Hindlimb muscle (tissue), 1 donor: ENCODE measurements at regions not wholly inside any gene's neighbourhood (a gene's known extent, or its start where the extent isn't known, plus 50 kb on each side); places are given as distances from the start of the nearest gene placed in this dataset.

Experiments used
- DNase-seq: peaks from one replicate; pipeline ENCODE4 v3.0.0-alpha.2; 2013

DNA sequence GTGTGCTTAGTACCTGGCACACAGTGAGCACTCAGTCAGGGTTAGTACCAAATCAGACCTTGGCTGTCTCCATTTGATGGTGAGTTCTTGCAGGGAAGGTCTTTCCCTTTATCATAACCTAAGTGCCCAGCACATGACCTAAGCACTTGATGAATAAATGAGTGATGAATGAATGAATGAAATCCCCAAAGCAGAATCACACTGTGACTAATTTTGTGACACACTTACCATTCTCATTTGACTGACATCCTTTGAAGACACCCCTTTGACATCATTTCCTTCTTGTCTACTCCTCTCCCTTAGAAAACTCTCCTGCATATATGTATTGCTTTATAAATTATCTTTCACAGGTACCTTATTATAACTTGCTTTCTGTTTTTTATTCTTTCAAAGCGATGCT, 130.2 kb upstream of the ELL2 start:
- DNase-seq, result no peak

DNA sequence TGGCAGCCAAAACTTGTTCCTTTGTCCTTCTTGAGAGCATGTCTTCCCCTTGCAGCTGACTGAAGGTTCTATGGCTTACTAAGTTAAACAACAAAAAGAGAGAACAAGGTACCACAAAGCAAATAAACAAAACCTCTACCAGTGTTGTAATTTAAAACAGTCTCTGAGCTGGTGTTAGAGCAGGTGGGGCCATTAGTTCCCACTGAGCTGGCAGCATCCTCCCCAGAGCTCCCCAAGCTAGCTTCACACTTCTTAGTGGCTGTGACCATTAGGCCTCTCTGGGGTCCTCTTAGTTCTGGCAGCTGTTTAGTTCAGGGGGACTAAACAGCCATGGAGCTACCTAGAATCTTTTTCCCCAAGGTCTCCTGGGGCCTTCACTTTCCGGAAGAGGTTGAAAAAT, 128.6 kb upstream of the ELL2 start:
- no peak for DNase-seq

DNA sequence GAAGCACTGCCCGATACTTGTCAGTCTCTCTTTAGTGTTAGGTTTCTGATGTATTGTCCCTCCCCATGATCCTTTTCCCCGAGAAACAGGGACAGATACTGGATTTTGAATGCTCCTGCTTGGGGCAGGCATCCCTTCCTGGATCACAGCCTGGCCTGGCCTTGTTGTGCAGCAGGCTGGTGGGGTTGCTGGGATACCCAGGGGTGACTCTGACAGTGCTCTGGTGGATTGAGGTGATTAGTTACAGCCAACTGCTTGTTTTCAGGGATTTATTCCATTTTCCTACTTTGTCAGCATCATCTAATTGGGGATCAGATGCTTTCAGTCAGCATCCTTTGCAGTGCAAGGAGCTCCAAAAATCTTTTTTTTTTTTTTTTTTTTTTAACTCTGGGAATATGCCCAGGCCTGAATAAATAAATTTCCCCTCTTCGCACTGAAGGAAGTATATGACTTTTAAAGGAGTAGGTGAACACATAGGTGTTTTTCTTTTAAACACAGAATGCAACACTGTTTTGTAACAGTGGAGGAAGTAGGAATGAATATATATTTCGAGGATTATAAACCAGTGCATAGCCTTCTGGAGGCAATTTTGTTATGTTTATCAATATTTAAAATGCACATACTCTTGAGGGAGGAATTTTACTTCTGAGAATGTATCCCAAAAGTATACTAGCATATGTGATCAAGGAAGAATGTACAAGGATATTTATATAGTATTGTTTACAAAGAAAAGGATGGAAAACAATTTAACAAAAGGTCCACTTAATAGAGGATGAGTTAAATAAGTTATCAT, 127.3 kb upstream of the ELL2 start:
- peak; percentile 8 for DNase-seq

GRCh38 chr5:96087939-96088338, 126.3 kb upstream of the ELL2 start:
- no peak for DNase-seq

DNA sequence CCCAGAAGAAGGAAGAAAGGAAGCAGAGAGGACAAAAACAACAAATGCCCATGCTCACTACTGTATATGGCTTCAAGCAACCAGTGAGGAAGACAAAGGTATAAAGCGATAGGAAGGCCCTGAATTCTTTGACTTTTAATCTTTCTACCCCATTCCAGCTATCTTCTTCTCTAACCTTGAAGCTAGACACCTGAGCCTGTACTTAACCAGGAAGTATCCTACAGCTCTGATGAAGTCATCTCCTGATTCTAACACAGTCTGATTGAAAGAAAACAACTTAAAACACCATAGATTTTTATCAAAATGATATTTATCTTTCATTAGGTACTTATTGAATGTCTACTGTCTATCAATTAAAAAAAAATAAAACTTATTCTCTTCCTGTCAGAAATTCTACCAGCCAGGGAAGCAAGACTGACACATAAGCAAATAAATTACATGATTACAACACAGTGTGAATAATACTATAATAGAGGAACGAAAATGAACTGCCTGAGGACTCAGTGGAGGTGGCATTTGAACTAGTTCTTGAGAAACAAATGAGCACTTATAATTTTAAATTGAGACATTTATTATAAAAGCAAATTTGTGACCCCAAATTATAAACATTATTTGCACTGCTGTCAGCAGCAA, 123.3 kb upstream of the ELL2 start:
- DNase-seq, result no peak

DNA sequence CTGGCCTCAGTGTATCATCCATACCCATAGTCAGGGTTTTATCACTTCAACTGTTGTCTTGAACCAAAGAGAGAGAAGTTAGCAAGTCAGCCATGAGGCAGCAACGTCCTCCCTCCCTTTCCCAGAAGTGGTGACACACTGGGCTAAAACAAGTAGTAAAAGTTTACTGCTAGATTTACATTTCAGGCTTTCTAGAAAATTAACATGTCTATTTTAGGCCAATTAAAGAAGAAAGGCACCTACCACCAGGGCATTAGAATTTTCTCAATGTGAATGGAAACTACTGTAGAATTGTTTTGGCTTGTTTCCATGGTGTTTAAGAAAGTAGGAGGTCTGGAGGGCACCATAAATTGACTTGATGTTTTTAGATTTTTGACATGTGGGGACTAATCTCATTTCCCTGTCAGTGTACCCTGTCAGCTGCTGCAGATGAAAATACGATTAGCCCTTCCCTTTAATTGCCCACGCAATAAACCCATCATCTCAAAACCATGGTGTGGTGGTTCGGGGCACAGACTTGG, 121.8 kb upstream of the ELL2 start:
- DNase-seq, result no peak

GRCh38 chr5:96081276-96081858, 119.7 kb upstream of the ELL2 start:
- no peak for DNase-seq

DNA sequence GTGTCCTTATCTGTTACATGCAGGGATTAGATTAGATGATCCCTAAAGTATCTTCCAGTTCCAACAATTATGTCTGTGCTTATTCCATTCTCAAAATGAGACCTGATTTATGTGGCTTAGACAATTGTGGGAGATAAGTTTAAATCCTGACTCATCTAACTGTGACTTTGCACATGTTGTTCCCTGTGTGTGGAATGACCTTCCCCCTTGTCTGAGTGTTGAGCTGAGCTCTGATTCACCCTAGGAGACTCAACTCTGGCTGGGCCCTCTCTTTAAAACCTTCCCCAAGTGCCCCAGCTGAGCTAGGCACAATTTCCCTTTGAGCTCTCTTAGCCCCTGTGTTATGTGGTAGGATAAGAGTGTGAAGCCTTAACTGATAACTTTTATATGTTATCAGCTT, 118.9 kb upstream of the ELL2 start:
- DNase-seq, result no peak

DNA sequence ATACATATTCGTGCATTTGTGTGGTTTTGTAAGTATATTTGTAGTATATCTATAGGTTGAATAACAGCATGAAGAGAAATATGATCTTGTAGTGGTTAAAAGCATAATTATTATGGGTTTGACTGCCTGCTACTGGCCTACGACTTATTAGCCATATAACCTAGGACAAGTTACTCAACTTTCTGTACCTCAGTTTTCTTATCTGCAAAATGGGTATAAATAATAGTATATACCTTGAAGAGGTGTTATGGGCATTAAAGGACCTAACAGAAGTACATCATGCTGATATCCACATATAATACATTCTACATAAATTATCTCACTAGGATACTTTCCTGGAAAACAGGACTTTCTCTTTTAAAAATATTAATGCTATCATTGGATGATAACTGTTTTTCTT, 118.3 kb upstream of the ELL2 start:
- no peak for DNase-seq

DNA sequence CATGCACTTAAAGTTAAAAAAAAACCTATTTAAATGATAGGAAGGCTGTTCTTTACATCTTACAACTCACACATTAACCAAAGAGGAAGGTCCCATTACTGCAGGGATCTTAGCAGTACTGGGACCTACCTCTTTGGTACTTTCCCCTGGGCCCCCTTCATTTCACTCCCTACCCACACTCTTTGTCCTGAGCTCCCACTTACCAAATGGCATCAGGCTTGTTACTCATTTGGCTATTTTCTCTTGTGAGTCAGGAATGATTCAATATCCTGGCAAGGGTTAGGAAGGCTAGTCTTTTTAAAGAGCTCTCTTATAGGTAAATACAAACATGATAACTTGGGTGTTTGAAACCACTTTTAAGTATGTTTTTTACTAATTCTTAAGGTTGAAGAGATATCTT, 117.4 kb upstream of the ELL2 start:
- DNase-seq, result no peak

DNA sequence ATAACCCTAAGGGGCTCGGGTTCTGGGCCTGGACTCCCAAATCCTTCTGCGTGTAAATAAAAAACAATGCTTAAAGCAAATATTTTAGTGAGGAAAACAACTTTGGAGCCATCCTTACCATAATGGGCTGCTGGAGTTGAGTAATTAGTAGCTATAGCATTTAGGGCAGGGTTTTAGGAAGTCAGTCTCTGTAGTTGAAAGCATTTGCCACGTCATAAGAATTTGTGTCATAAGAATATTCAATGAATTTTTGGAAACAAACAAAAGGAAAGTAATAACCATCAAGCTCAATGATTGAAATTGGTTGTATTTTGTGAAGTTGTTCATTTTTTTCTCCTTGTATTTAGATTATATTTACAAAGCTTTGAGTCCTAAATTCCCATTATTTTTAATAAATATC, 114.8 kb upstream of the ELL2 start:
- DNase-seq, result no peak

GRCh38 chr5:96075579-96076289, 114.1 kb upstream of the ELL2 start:
- DNase-seq, result no peak

GRCh38 chr5:96074870-96075269, 113.2 kb upstream of the ELL2 start:
- no peak for DNase-seq

DNA sequence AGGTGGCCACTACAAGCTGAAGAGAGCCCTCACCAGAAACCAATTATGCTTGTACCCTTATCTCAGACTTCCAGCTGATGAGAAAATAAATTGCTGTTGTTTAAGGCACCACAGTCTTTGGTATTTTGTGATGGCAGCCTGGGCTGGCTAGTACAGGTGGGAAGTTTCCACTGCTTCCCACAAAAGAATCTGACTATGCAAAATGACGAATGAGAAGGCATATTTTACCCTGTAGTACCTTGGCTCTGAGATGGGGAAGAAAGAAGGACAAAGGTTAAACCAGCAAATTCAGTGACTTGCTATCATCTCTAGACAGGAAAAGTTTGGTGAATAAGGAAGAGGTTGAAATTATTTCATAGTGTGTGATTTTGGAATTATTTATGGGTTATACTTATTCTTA, 112.8 kb upstream of the ELL2 start:
- DNase-seq, result no peak

DNA sequence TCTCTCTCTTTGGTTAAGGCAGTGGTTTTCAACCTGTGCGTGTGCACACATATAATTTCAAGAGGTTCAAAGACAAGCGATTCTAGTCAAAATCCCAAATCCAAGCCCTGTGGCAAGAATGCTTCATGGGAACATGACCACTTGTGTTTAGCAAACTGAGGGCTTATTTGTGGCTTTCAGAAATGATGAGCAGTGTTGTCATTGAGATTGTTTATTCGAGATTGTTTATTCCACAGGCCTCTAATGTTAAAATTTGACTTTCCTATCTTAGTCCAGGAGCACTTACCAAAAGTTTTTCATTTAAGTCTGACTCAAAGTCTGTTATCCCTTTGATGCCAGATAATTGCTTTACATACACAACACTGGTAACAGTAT, 111.1 kb upstream of the ELL2 start:
- DNase-seq, result no peak

GRCh38 chr5:96072138-96072790, 110.6 kb upstream of the ELL2 start:
- no peak for DNase-seq

GRCh38 chr5:96070622-96071225, 109.1 kb upstream of the ELL2 start:
- DNase-seq, result no peak

GRCh38 chr5:96067894-96068614, 106.4 kb upstream of the ELL2 start:
- no peak for DNase-seq

DNA sequence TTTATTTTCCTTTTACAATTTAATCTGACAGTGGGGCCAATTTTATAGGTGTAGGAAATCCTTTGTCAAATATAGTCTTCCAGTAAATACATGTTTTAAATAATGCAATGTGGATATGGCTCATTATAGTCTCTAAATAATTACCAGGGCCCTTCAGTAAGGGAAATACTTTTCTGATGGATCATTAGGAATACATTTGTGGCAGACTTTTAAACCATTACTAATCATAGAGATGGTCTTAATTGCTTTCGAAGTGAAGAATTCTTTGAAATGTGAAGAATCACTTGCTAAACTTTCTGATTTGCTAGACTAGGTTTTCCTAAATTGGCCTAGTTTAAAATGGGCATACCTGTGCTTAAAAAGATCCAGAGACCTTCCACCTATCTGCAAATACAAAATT, 105.6 kb upstream of the ELL2 start:
- DNase-seq, result no peak

- no peak for DNase-seq
These were observed 104.7 kb upstream of the ELL2 start for GRCh38 chr5:96066386-96066719.

DNA sequence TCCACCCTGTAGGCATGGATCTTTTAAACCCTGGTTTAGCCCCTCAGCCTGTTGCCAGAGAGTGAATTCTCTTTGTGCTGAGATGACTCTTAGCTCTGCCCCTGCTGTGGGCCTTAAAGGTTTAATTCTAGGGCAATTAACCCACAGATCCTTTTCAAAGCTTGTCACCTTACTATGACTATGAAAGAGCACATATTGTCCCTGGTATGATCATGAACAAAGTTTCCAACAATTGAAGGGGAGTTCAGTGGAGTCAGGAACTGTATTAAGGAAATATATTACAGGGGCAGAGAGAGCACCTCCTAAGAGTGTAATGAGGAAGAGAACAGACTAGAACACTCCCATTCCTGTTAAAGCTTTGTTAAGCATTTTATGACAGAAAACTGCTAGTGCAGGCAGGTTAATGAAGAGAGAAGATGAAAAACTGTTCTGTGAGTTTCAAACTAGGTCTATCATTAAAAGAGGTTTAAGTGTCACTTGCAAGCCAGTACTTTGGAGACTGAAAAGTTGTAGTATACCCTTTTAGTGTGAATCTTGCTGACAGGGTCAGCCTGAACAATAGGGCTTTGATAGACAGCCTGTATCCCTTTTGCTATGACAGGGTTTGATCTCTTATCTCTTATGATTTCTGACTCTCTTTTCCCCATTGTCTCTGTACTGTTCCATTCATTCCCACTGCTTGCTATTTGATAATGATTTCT, 104.2 kb upstream of the ELL2 start:
- DNase-seq, result no peak
